NCI-H526 (cell line): ENCODE measurements at regions not wholly inside any gene's neighbourhood (a gene's known extent, or its start where the extent isn't known, plus 50 kb on each side); places are given as distances from the start of the nearest gene placed in this dataset.

Experiments used
- DNase-seq, 2 experiments: peaks; one replicate each; lab custom pipeline; 2025; lab: John Stamatoyannopoulos, UW

GRCh38 chr7:8937204-8937603, 503.8 kb downstream of the NXPH1 start:
- no peak for DNase-seq

GRCh38 chr7:8938044-8938805, 504.8 kb downstream of the NXPH1 start:
- no peak for DNase-seq

- no peak for DNase-seq
Measured at GRCh38 chr7:8939446-8939845, 506.0 kb downstream of the NXPH1 start.

- DNase-seq, result no peak
Measured at GRCh38 chr7:8963722-8964121, 530.3 kb downstream of the NXPH1 start.

GRCh38 chr7:8965177-8965576, 531.8 kb downstream of the NXPH1 start:
- no peak for DNase-seq

GRCh38 chr7:8973601-8974000, 540.2 kb downstream of the NXPH1 start:
- DNase-seq, result no peak

- peak; percentile 39 to 56 for DNase-seq
Measured at GRCh38 chr7:8975681-8976080, 542.3 kb downstream of the NXPH1 start.

- DNase-seq, result no peak
Measured at GRCh38 chr7:8982338-8982992, 549.1 kb downstream of the NXPH1 start.

GRCh38 chr7:8985255-8985654, 551.8 kb downstream of the NXPH1 start:
- DNase-seq, result no peak

GRCh38 chr7:8988267-8988666, 554.9 kb downstream of the NXPH1 start:
- DNase-seq, result no peak

GRCh38 chr7:8991159-8991558, 557.8 kb downstream of the NXPH1 start:
- DNase-seq, result no peak

- no peak for DNase-seq
Measured at GRCh38 chr7:8998762-8999161, 565.4 kb downstream of the NXPH1 start.

- no peak for DNase-seq
Measured at GRCh38 chr7:9013940-9014339, 580.5 kb downstream of the NXPH1 start.

GRCh38 chr7:9017286-9017685, 583.9 kb downstream of the NXPH1 start:
- DNase-seq, result no peak

- DNase-seq, result no peak
Measured at GRCh38 chr7:9022456-9022855, 589.0 kb downstream of the NXPH1 start.

- no peak for DNase-seq
Measured at GRCh38 chr7:9023675-9024294, 590.4 kb downstream of the NXPH1 start.

- no peak for DNase-seq
Measured at GRCh38 chr7:9026121-9026520, 592.7 kb downstream of the NXPH1 start.

- DNase-seq, result no peak
Measured at GRCh38 chr7:9028012-9028411, 594.6 kb downstream of the NXPH1 start.

- no peak for DNase-seq
Measured at GRCh38 chr7:9029681-9030530, 596.5 kb downstream of the NXPH1 start.

GRCh38 chr7:9030976-9031375, 597.6 kb downstream of the NXPH1 start:
- no peak for DNase-seq

- DNase-seq, result no peak
Measured at GRCh38 chr7:9031386-9031785, 598.0 kb downstream of the NXPH1 start.

- no peak for DNase-seq
Measured at GRCh38 chr7:9036080-9036479, 602.7 kb downstream of the NXPH1 start.
